Keratinocyte (primary cell): ENCODE measurements at regions not wholly inside any gene's neighbourhood (a gene's known extent, or its start where the extent isn't known, plus 50 kb on each side); places are given as distances from the start of the nearest gene placed in this dataset.

Experiments
- CTCF ChIP-seq, 3 experiments: IDR thresholded peaks in 1 of 3; conservative IDR thresholded peaks in 1 of 3; optimal IDR thresholded peaks in 1 of 3; 2 replicates in 2 of 3; 3 replicates in 1 of 3; pipeline versions ENCODE3 to v1.5.1; 2011; ENCODE audit warnings: low read length in 3 of 3, mild to moderate bottlenecking in 3 of 3, moderate library complexity in 2 of 3, control low read depth in 1 of 3, inconsistent platforms in 1 of 3; ENCODE audit not compliant: insufficient read depth in 2 of 3; ENCODE audit errors: extremely low read depth in 1 of 3
- EZH2 ChIP-seq: IDR thresholded peaks from one replicate; pipeline ENCODE4 v1.6.1; 2012; ENCODE audit warnings: inconsistent platforms, mild to moderate bottlenecking, low read length, moderate library complexity

GRCh38 chr17:69651921-69652320 is 237.4 kb downstream of the MAP2K6 start:
- TF ChIP-seq CTCF (optimal IDR thresholded peaks at IDR 0.05 in 1 of 3, IDR thresholded peaks at IDR 0.05 in 1 of 3, conservative IDR thresholded peaks at IDR 0.05 in 1 of 3; ENCODE audit: extremely low read depth in 1 of 3, insufficient read depth in 2 of 3, low read length in 3 of 3), result no peak
- TF ChIP-seq EZH2, result no peak
